Peyer's patch (tissue), 4 donors: ENCODE measurements at regions not wholly inside any gene's neighbourhood (a gene's known extent, or its start where the extent isn't known, plus 50 kb on each side); places are given as distances from the start of the nearest gene placed in this dataset.

Experiments
- POLR2A ChIP-seq, 2 donors: fragments of 450-650 bp; IDR thresholded peaks; one replicate each; pipeline ENCODE4 v1.5.1; 2017; ENCODE audit warnings: antibody characterized with exemption in 2 of 2, mild to moderate bottlenecking in 2 of 2, moderate library complexity in 2 of 2
- TF ChIP-seq, protein P1 (sequence below), 6 experiments: fragments of 450-650 bp in 4 of 6; fragments of 200-600 bp in 2 of 6; sonication (generic) in 1 of 6; IDR thresholded peaks; one replicate each; pipeline ENCODE4 v1.5.1; 2017 to 2019; ENCODE audit warnings: antibody characterized with exemption in 6 of 6, mild to moderate bottlenecking in 3 of 6, moderate library complexity in 1 of 6

- no peak for TF ChIP-seq POLR2A (IDR thresholded peaks at IDR 0.05)
- TF ChIP-seq, protein P1, sequence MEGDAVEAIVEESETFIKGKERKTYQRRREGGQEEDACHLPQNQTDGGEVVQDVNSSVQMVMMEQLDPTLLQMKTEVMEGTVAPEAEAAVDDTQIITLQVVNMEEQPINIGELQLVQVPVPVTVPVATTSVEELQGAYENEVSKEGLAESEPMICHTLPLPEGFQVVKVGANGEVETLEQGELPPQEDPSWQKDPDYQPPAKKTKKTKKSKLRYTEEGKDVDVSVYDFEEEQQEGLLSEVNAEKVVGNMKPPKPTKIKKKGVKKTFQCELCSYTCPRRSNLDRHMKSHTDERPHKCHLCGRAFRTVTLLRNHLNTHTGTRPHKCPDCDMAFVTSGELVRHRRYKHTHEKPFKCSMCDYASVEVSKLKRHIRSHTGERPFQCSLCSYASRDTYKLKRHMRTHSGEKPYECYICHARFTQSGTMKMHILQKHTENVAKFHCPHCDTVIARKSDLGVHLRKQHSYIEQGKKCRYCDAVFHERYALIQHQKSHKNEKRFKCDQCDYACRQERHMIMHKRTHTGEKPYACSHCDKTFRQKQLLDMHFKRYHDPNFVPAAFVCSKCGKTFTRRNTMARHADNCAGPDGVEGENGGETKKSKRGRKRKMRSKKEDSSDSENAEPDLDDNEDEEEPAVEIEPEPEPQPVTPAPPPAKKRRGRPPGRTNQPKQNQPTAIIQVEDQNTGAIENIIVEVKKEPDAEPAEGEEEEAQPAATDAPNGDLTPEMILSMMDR (IDR thresholded peaks at IDR 0.05): no peak
Measured at GRCh38 chr6:71463061-71463460, 174.4 kb downstream of the OGFRL1 start.
